ENCODE measurements at regions not wholly inside any gene's neighbourhood (a gene's known extent, or its start where the extent isn't known, plus 50 kb on each side); places are given as distances from the start of the nearest gene placed in this dataset.

DNA sequence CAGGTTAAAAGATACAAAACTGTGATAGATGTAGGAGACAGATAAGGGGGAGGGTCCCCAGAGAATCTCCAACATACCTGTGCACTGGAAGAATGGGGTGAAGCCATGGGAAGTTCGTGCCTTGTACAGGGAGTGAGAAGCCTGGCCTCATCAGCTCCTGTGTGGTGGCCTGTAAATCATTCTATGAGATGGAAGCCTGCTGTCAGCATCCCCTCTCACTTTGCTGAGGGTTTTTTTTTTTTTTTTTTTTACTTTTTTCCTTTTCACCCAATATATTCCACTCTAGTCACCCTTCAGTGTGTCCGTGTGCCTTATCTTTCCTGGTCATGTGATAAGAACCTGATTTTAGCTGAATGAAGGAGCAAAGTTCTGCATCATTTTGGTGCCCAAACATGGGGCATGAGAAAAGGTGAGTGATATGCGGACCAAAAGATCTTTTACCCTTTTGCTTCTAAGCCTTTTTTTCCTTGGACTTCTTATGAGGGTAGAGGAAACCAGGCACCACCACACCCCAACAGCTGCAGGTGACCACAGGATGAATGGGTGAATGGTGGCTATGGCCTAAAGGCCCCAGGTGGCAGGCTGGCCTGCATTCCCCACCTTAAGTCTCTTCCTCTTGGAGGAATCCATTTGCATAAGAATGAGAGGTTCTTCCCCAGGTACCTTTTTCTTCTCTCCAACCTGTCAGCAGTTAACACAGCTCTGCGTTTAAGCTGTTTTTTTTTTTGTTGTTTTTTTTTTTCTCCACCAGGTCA, 1345.0 kb downstream of the NSUN3 start:
- CTCF ChIA-PET: no interaction called here

DNA sequence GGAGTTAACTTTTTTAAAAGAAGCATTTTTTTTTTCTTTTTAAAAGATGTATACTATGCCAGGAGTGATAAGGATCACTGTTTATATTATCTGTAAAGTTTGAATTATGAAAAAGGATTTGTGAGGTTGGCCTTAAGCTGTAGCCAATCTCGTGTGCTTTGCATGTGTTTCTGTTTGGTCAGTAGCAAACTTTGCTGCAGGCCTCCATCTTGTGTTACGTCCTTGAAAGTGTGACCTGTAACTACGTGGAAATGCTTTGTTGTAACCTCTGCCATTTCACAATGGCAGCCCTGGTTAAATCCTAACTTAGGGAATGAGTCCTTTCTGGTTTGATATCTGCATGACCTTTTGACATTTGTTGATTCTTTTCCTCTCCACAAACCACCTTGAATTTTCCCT, 1345.6 kb downstream of the NSUN3 start:
- ChIA-PET POLR2A (no interaction called here), CTCF (no interaction called here), RAD21 (ENCODE audit: low non-redundant PET in 1 of 2, low total read pairs in 2 of 2, uncharacterized antibody in 2 of 2, unreplicated experiment in 2 of 2) (no interaction called here)
- no peak for ATAC-seq
- TF ChIP-seq EZH2 (IDR thresholded peaks at IDR 0.05) (no peak), EGR1 (IDR thresholded peaks at IDR 0.05; ENCODE audit: low read depth) (no peak)
- H3K4me1 ChIP-seq (ENCODE audit: control insufficient read depth in 1 of 2, insufficient read depth in 2 of 2, low read length in 2 of 2): no peaks in the 10 kb centered on the region
- DNase-seq (ENCODE audit: low read depth, low spot score): no peak
- H3K9me3 ChIP-seq (ENCODE audit: control insufficient read depth in 1 of 2, insufficient read depth in 1 of 2, low read depth in 1 of 2, low read length in 2 of 2): peaks cover 10 to 29% of the 10 kb centered on the region in 2 experiments; a peak in 2 of 4 replicates
- BruUV-seq (replicated peaks): no TSS peak
- no peaks in the 10 kb centered on the region for H3K36me3 ChIP-seq (ENCODE audit: control insufficient read depth in 1 of 2, insufficient read depth in 2 of 2, low read length in 2 of 2)
- no peak overlapping the region for H2AFZ ChIP-seq (ENCODE audit: low read depth, low read length, poor library complexity, severe bottlenecking)
- H3K4me2 ChIP-seq (ENCODE audit: low read length): no peak overlapping the region
- H3K79me2 ChIP-seq (ENCODE audit: insufficient read depth, low read length): no peaks in the 10 kb centered on the region
- no peaks in the 10 kb centered on the region for H3K27me3 ChIP-seq (ENCODE audit: insufficient read depth, low read length)
- H3K9ac ChIP-seq (ENCODE audit: low read length): no peak overlapping the region
- H3K9me2 ChIP-seq (ENCODE audit: insufficient read depth): no peaks in the 10 kb centered on the region
- intact Hi-C loops (cut with micrococcal nuclease): no loop called here
- no peak overlapping the region for H3K27ac ChIP-seq (ENCODE audit: low read depth, low read length)
- no peak overlapping the region for H3K4me3 ChIP-seq (replicated peaks in 1 of 2; ENCODE audit: low read depth in 1 of 2, low read length in 2 of 2)
- H4K20me1 ChIP-seq (ENCODE audit: insufficient read depth): no peaks in the 10 kb centered on the region

More for the DNA sequence above, 1345.0 kb downstream of the NSUN3 start:
- Histone ChIP-seq H3K36me3 (ENCODE audit: control insufficient read depth in 1 of 2, insufficient read depth in 2 of 2, low read length in 2 of 2) (no peaks in the 10 kb centered on the region), H3K27ac (ENCODE audit: low read depth, low read length) (no peak overlapping the region), H3K4me1 (ENCODE audit: control insufficient read depth in 1 of 2, insufficient read depth in 2 of 2, low read length in 2 of 2) (no peaks in the 10 kb centered on the region), H2AFZ (ENCODE audit: low read depth, low read length, poor library complexity, severe bottlenecking) (no peak overlapping the region), H3K4me2 (ENCODE audit: low read length) (no peak overlapping the region), H3K9me3 (ENCODE audit: control insufficient read depth in 1 of 2, insufficient read depth in 1 of 2, low read depth in 1 of 2, low read length in 2 of 2) (peaks cover 10 to 31% of the 10 kb centered on the region in 2 experiments; a peak in 2 of 4 replicates), H3K27me3 (ENCODE audit: insufficient read depth, low read length) (no peaks in the 10 kb centered on the region), H3K4me3 (replicated peaks in 1 of 2; ENCODE audit: low read depth in 1 of 2, low read length in 2 of 2) (no peak overlapping the region), H3K9ac (ENCODE audit: low read length) (no peak overlapping the region), H3K9me2 (ENCODE audit: insufficient read depth) (no peaks in the 10 kb centered on the region), H4K20me1 (ENCODE audit: insufficient read depth) (no peaks in the 10 kb centered on the region), H3K79me2 (ENCODE audit: insufficient read depth, low read length) (no peaks in the 10 kb centered on the region)
- no peak for DNase-seq (ENCODE audit: low read depth, low spot score)
- no peak for TF ChIP-seq CBX3 (IDR thresholded peaks at IDR 0.05; ENCODE audit: low read depth)
- no peak for TF ChIP-seq ELF1 (IDR thresholded peaks at IDR 0.05; ENCODE audit: borderline replicate concordance, low read depth)
- no peak for TF ChIP-seq EGR1 (IDR thresholded peaks at IDR 0.05; ENCODE audit: low read depth)
- TF ChIP-seq, protein P1, sequence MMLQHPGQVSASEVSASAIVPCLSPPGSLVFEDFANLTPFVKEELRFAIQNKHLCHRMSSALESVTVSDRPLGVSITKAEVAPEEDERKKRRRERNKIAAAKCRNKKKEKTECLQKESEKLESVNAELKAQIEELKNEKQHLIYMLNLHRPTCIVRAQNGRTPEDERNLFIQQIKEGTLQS (IDR thresholded peaks at IDR 0.05): no peak
- TF ChIP-seq RAD21 (IDR thresholded peaks at IDR 0.05; ENCODE audit: low read depth): no peak
- TF ChIP-seq POLR2A (IDR thresholded peaks at IDR 0.05; ENCODE audit: borderline replicate concordance, extremely low read depth, insufficient read depth, insufficient read length): no peak
- no peak for TF ChIP-seq EZH2phosphoT487 (IDR thresholded peaks at IDR 0.05; ENCODE audit: borderline replicate concordance)
- BruUV-seq (replicated peaks): no TSS peak
- ChIA-PET RAD21 (ENCODE audit: low non-redundant PET in 1 of 2, low total read pairs in 2 of 2, uncharacterized antibody in 2 of 2, unreplicated experiment in 2 of 2) (no interaction called here), POLR2A (no interaction called here)
- intact Hi-C loops (cut with micrococcal nuclease): no loop called here
- ATAC-seq: no peak
